Upper lobe of left lung (tissue), 4 donors: ENCODE measurements at regions not wholly inside any gene's neighbourhood (a gene's known extent, or its start where the extent isn't known, plus 50 kb on each side); places are given as distances from the start of the nearest gene placed in this dataset.

ENCODE experiments used
- EP300 ChIP-seq, 4 donors: sonication (generic); formaldehyde crosslinking; IDR thresholded peaks; one replicate each; pipeline ENCODE4 v1.5.1; 2017; ENCODE audit warnings: antibody characterized with exemption in 4 of 4, control low read depth in 2 of 4
- POLR2AphosphoS5 ChIP-seq, 2 donors: sonication (generic); formaldehyde crosslinking; IDR thresholded peaks; one replicate each; pipeline ENCODE4 v1.5.1; 2017; ENCODE audit warnings: antibody characterized with exemption in 2 of 2
- TF ChIP-seq, protein P1 (sequence below), 6 experiments: fragments of 450-650 bp in 4 of 6; fragments of 200-600 bp in 2 of 6; sonication (generic) in 2 of 6; IDR thresholded peaks; one replicate each; pipeline ENCODE4 v1.5.1; 2016 to 2019; ENCODE audit warnings: antibody characterized with exemption in 6 of 6

DNA sequence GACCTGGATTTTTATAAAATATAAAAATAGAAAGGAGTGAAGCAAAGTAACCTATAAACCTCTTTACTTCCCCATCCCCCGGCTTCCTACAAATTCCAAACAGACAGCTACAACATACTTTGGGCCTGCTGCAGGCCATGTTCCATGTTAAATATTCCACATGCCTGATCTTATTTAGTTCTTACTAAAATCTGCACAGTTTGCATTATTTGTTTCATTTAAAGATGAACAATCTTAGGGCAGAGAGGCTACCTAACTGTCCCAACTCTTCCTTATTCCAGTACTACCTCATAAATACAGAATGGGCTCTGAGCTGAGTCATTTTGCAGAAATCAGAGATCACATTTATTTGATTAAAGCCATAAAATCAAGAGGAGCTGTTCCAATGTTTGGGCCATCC is 665.0 kb downstream of the PDCD6IP start:
- TF ChIP-seq, protein P1, sequence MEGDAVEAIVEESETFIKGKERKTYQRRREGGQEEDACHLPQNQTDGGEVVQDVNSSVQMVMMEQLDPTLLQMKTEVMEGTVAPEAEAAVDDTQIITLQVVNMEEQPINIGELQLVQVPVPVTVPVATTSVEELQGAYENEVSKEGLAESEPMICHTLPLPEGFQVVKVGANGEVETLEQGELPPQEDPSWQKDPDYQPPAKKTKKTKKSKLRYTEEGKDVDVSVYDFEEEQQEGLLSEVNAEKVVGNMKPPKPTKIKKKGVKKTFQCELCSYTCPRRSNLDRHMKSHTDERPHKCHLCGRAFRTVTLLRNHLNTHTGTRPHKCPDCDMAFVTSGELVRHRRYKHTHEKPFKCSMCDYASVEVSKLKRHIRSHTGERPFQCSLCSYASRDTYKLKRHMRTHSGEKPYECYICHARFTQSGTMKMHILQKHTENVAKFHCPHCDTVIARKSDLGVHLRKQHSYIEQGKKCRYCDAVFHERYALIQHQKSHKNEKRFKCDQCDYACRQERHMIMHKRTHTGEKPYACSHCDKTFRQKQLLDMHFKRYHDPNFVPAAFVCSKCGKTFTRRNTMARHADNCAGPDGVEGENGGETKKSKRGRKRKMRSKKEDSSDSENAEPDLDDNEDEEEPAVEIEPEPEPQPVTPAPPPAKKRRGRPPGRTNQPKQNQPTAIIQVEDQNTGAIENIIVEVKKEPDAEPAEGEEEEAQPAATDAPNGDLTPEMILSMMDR (IDR thresholded peaks at IDR 0.05) = no peak
- TF ChIP-seq EP300 (IDR thresholded peaks at IDR 0.05) (no peak), POLR2AphosphoS5 (IDR thresholded peaks at IDR 0.05) (no peak)
